ENCODE measurements at regions not wholly inside any gene's neighbourhood (a gene's known extent, or its start where the extent isn't known, plus 50 kb on each side); places are given as distances from the start of the nearest gene placed in this dataset.

DNA sequence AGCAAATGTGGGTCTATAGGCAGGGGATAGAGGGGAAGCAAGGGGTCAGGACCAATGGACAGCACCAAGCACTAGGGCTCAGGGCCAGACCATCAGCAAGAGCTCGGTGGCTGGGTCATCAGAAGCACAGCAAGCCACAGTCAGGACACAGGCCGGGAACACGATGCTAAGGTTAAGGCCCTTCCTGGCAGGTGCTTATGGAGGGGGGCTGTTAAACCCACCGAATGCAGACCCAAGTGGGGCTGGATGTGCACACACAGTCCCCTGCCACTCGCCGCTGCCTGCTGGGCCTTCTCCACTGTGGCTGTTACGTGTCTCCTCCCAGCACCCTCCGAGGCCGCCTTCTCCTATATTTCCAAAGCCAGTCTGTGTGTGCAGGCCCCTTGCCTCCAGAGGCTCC lies 220.1 kb downstream of the TOMM20 start:
- no peaks in the 10 kb centered on the region for H4K20me1 ChIP-seq (ENCODE audit: control insufficient read depth, insufficient read depth, insufficient read length)
- H3K4me3 Mint-ChIP-seq, result no peak overlapping the region
- H3K9ac ChIP-seq (ENCODE audit: extremely low read depth, insufficient read length, low read length), result no peak overlapping the region
- TF ChIP-seq, protein P1, sequence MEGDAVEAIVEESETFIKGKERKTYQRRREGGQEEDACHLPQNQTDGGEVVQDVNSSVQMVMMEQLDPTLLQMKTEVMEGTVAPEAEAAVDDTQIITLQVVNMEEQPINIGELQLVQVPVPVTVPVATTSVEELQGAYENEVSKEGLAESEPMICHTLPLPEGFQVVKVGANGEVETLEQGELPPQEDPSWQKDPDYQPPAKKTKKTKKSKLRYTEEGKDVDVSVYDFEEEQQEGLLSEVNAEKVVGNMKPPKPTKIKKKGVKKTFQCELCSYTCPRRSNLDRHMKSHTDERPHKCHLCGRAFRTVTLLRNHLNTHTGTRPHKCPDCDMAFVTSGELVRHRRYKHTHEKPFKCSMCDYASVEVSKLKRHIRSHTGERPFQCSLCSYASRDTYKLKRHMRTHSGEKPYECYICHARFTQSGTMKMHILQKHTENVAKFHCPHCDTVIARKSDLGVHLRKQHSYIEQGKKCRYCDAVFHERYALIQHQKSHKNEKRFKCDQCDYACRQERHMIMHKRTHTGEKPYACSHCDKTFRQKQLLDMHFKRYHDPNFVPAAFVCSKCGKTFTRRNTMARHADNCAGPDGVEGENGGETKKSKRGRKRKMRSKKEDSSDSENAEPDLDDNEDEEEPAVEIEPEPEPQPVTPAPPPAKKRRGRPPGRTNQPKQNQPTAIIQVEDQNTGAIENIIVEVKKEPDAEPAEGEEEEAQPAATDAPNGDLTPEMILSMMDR (conservative IDR thresholded peaks at IDR 0.05), result no peak
- no peak overlapping the region for H3K4ac ChIP-seq (ENCODE audit: low read depth, low read length)
- no peaks in the 10 kb centered on the region; a peak in 1 of 7 replicates for H3K36me3 Mint-ChIP-seq (ENCODE audit: insufficient read depth in 1 of 3, low read depth in 3 of 3)
- H3K79me1 ChIP-seq (ENCODE audit: insufficient read depth, low read depth, low read length, poor library complexity, severe bottlenecking), result no peaks in the 10 kb centered on the region
- no peak overlapping the region for H2AK5ac ChIP-seq (ENCODE audit: insufficient read length, low read length)
- WGBS (ENCODE audit: extremely low coverage, insufficient read length, low lambda C conversion rate), result no CpG with 5 or more reads among the region's 9 CpGs
- no peak overlapping the region for H3K4me2 ChIP-seq (ENCODE audit: insufficient read depth, insufficient read length, low read length)
- H3T11ph ChIP-seq (ENCODE audit: low read length), result no peak overlapping the region
- no peaks in the 10 kb centered on the region for H3K23me2 ChIP-seq (ENCODE audit: insufficient read length, low read depth, low read length, poor library complexity, severe bottlenecking)
- H2AFZ ChIP-seq (ENCODE audit: low read length), result no peak overlapping the region
- no peak overlapping the region for H3K27ac ChIP-seq (ENCODE audit: insufficient read length, low read depth, low read length)
- H4K91ac ChIP-seq (ENCODE audit: insufficient read length, low read depth, low read length), result no peak overlapping the region
- no peaks in the 10 kb centered on the region for H3K9me3 Mint-ChIP-seq
- H3K27ac Mint-ChIP-seq, result peak overlapping the region in 1 of 3 experiments; percentile 66; a peak in 2 of 7 replicates
- DNase-seq, result no peak
- no peak overlapping the region for H2BK120ac ChIP-seq (ENCODE audit: low read depth, low read length, poor library complexity, severe bottlenecking)
- no peaks in the 10 kb centered on the region for H3K79me2 ChIP-seq (ENCODE audit: insufficient read depth, low read length)
- H2BK15ac ChIP-seq (ENCODE audit: low read depth, low read length), result no peak overlapping the region
- H2BK5ac ChIP-seq (ENCODE audit: insufficient read length, low read length), result no peak overlapping the region
- H3K27me3 Mint-ChIP-seq (ENCODE audit: low read depth), result peaks cover 5% of the 10 kb centered on the region; the same call in 1 of the 2 replicates
- no peak overlapping the region for H4K5ac ChIP-seq (ENCODE audit: insufficient read length, low read depth, low read length)
- H2BK20ac ChIP-seq (ENCODE audit: low read depth, low read length, poor library complexity, severe bottlenecking), result no peak overlapping the region
- H3K18ac ChIP-seq (ENCODE audit: insufficient read length, low read depth, low read length), result no peak overlapping the region
- H3K56ac ChIP-seq (ENCODE audit: insufficient read length, low read depth, low read length), result no peak overlapping the region
- no peaks in the 10 kb centered on the region for H3K27me3 ChIP-seq (ENCODE audit: insufficient read depth, low read length)
- no peak overlapping the region for H3K14ac ChIP-seq (ENCODE audit: insufficient read depth, low read length)
- H3K23ac ChIP-seq (ENCODE audit: insufficient read length, low read depth, low read length), result no peak overlapping the region
- no peak overlapping the region for H2BK12ac ChIP-seq (ENCODE audit: insufficient read length, low read depth, low read length)
- peaks cover 6% of the 10 kb centered on the region; the same call in 1 of the 2 replicates for H3K4me1 ChIP-seq (ENCODE audit: insufficient read depth, low read length)
- H4K8ac ChIP-seq (replicated peaks; ENCODE audit: insufficient read length, low read depth, low read length), result no peak overlapping the region
- H3K4me1 Mint-ChIP-seq, result peaks cover 20 to 23% of the 10 kb centered on the region in 2 experiments
- no peaks in the 10 kb centered on the region for H3K9me3 ChIP-seq (ENCODE audit: control insufficient read depth, low read depth, low read length)

Measured in H9 (cell line).